DOHH2 (cell line): ENCODE measurements at regions not wholly inside any gene's neighbourhood (a gene's known extent, or its start where the extent isn't known, plus 50 kb on each side); places are given as distances from the start of the nearest gene placed in this dataset.

Experiments used
- H3F3A ChIP-seq: fragments of 200-600 bp; sonication (generic), shearing (Covaris generic); 2 replicates; pipeline ENCODE4 v1.6.0; 2016; ENCODE audit warnings: antibody characterized with exemption, mild to moderate bottlenecking; ENCODE audit not compliant: control insufficient read depth, insufficient read depth
- H3K27ac ChIP-seq: fragments of 200-600 bp; sonication (generic); 2 replicates; pipeline ENCODE4 v1.5.1; 2014; ENCODE audit warnings: low read depth, mild to moderate bottlenecking, low read length, moderate library complexity
- H3K27me3 ChIP-seq: fragments of 200-600 bp; sonication (generic); 2 replicates; pipeline ENCODE4 v1.6.1; 2014; ENCODE audit warnings: mild to moderate bottlenecking, low read length, mixed read lengths; ENCODE audit not compliant: control insufficient read depth
- H3K36me3 ChIP-seq: fragments of 200-600 bp; sonication (generic); 2 replicates; pipeline ENCODE4 v1.6.1; 2014; ENCODE audit warnings: mild to moderate bottlenecking, low read length, moderate library complexity, mixed read lengths; ENCODE audit not compliant: control insufficient read depth
- H3K4me1 ChIP-seq: fragments of 200-600 bp; sonication (generic); 2 replicates; pipeline ENCODE4 v1.6.1; 2014; ENCODE audit warnings: mild to moderate bottlenecking, low read length, mixed read lengths; ENCODE audit not compliant: control insufficient read depth
- H3K4me2 ChIP-seq: fragments of 200-600 bp; sonication (generic); 2 replicates; pipeline ENCODE4 v1.6.0; 2014; ENCODE audit warnings: mild to moderate bottlenecking, low read length, moderate library complexity
- H3K4me3 ChIP-seq: fragments of 200-600 bp; sonication (generic); 2 replicates; pipeline ENCODE4 v1.5.1; 2014; ENCODE audit warnings: mild to moderate bottlenecking, low read length, mixed read lengths
- H3K79me2 ChIP-seq: fragments of 200-600 bp; sonication (generic); 2 replicates; pipeline ENCODE4 v1.6.1; 2014; ENCODE audit warnings: mild to moderate bottlenecking, low read length, mixed read lengths; ENCODE audit not compliant: control insufficient read depth
- H3K9me2 ChIP-seq: fragments of 200-600 bp; sonication (generic); replicated peaks from 2 replicates; pipeline ENCODE4 v1.6.1; 2014; ENCODE audit warnings: mild to moderate bottlenecking, low read length, mixed read lengths; ENCODE audit not compliant: control insufficient read depth
- H3K9me3 ChIP-seq: fragments of 200-600 bp; sonication (generic); 2 replicates; pipeline ENCODE4 v1.6.1; 2014; ENCODE audit warnings: antibody characterized with exemption, low read length, mixed read lengths; ENCODE audit not compliant: control insufficient read depth, insufficient read depth
- H4K20me1 ChIP-seq: fragments of 200-600 bp; sonication (generic); 2 replicates; pipeline ENCODE4 v1.6.0; 2014; ENCODE audit warnings: low read depth, mild to moderate bottlenecking, antibody characterized with exemption, low read length, moderate library complexity; ENCODE audit not compliant: control insufficient read depth, insufficient read depth
- EZH2phosphoT487 ChIP-seq: fragments of 200-600 bp; sonication (generic); IDR thresholded peaks from 2 replicates; pipeline ENCODE4 v1.6.1; 2017; ENCODE audit warnings: borderline replicate concordance, mild to moderate bottlenecking, antibody characterized with exemption, low read length, moderate library complexity, mixed read lengths
- TF ChIP-seq, protein P1 (sequence below): fragments of 200-600 bp; sonication (generic); IDR thresholded peaks from one replicate; pipeline ENCODE4 v1.5.1; 2014; ENCODE audit warnings: antibody characterized with exemption, mild to moderate bottlenecking, low read depth, low read length; ENCODE audit not compliant: poor library complexity, severe bottlenecking

- H3K36me3 ChIP-seq: no peaks in the 10 kb centered on the region
- H3K4me2 ChIP-seq: no peak overlapping the region
- no peaks in the 10 kb centered on the region for H3K9me3 ChIP-seq
- H4K20me1 ChIP-seq: no peaks in the 10 kb centered on the region
- no peak overlapping the region for H3K4me3 ChIP-seq
- no peaks in the 10 kb centered on the region for H3K79me2 ChIP-seq
- TF ChIP-seq, protein P1, sequence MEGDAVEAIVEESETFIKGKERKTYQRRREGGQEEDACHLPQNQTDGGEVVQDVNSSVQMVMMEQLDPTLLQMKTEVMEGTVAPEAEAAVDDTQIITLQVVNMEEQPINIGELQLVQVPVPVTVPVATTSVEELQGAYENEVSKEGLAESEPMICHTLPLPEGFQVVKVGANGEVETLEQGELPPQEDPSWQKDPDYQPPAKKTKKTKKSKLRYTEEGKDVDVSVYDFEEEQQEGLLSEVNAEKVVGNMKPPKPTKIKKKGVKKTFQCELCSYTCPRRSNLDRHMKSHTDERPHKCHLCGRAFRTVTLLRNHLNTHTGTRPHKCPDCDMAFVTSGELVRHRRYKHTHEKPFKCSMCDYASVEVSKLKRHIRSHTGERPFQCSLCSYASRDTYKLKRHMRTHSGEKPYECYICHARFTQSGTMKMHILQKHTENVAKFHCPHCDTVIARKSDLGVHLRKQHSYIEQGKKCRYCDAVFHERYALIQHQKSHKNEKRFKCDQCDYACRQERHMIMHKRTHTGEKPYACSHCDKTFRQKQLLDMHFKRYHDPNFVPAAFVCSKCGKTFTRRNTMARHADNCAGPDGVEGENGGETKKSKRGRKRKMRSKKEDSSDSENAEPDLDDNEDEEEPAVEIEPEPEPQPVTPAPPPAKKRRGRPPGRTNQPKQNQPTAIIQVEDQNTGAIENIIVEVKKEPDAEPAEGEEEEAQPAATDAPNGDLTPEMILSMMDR: no peak
- no peak for TF ChIP-seq EZH2phosphoT487
- no peaks in the 10 kb centered on the region for H3K27me3 ChIP-seq
- H3F3A ChIP-seq: no peaks in the 10 kb centered on the region
- no peak overlapping the region for H3K27ac ChIP-seq
- 0 out of 2 replicates have a peak, but pooled peaks cover 2% of the 10 kb centered on the region for H3K4me1 ChIP-seq
- H3K9me2 ChIP-seq: no peaks in the 10 kb centered on the region
Measured at GRCh38 chr5:122723606-122724352, 51.1 kb upstream of the SNX2 start.
